ENCODE measurements at regions not wholly inside any gene's neighbourhood (a gene's known extent, or its start where the extent isn't known, plus 50 kb on each side); places are given as distances from the start of the nearest gene placed in this dataset.

DNA sequence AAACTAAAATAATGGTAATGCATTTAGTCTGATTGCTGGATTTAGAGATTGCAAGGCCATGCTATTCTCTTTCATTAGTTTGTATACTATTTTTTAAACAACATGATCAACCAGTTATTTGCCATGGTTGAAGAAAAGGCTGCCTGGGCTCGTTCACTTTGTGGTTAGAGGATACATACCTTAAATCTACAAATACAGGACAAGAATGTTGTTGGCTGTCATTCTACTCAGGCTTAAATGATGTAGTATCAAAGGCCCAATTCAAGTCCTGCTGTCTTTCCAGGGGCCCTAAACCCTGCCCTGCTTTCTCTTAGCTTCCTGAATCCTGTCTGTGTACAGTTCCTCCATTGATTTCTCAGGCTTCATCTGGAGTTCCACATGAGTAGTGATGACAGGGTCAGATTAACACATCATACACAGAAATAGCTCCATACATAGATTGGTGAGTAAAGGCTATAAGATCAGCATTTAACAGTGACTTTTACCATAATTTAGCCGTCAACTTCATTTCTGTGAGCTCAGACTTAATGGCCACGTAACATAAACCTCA, 114.9 kb upstream of the GPRIN3 start:
- DNase-seq (ENCODE audit: low read depth): no peak

DNA sequence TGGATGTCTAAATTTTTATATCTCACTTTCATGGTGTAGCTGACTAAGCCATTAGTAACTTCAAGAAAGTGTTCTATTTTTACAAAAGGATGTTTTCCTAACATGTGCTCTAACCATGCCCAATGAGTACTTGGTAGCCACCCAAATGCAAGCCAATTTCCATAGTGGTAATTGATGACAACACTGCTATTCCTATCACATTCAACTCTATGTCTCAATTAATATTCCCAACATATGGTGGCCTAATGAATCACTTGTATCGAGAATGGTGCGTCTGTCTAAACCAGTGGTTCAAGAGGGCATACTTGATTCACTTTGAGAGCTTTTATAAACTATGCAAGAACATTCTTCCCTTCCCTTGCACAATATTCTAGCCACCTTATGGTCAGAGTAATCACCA, 112.9 kb upstream of the GPRIN3 start:
- DNase-seq (ENCODE audit: low read depth): no peak

DNA sequence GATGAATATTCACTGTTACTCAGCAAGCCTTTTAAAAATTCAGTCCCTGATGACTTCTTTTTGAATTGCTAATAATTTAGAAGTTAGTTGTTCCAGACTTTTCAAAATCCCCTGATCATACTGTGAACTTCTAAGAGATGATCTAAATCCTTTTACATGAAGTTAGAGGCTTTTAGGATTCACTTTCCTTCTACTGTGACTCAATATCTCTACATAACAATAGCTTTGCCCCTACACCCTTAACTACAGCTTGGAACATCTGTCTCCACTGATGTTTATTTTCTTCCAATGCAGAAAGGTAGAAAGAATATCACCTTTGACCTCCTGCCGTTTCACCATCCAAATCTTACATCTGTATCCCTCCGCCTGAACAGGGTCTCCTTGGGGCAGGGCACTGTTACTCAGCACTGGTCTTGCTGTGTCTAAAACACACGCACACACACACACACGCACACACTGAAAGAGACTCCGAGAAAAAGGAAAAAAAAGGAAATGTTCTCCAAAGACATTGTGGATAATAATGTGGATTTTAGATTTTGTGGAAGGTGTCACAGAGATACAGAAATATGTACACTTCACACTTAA, 111.6 kb upstream of the GPRIN3 start:
- DNase-seq (ENCODE audit: low read depth): no peak

DNA sequence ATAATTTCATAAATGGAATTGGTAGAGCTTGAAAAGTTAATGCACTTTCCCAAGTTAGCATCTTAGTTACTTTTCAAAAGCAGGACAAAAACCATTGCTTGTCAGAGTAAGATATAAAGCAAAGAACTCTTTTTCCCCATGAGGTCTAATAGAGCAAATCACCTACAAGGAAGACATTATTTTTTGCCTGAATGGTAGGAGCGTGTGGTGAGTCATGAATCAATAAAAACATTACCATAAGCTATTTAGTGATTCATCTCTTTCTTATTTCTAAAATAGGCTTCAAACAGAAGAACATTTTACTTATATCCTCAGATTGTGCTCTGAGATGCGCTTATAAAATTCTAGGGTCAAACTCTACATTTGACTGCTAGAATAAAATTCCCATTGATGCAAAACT, 109.4 kb upstream of the GPRIN3 start:
- no peak for DNase-seq (ENCODE audit: low read depth)

DNA sequence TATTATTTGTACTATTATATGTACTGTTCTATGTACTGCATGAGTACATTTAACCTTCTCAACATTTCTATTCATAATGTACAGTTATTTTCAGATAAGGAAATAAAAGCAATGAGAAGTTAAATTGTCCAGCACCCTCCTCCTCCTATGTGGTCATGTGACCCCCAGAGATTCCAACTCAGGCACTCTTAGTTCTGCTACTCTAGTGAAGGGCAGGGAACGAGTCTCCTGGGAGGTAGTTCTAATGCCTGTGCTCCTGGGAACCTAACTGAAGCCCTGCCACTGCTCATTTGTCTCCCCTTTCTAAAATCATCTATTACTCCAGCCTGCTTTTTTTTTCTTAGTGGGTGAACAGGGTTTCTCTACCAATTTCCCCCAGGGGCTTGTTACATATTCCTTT, 105.9 kb upstream of the GPRIN3 start:
- no peak for DNase-seq (ENCODE audit: low read depth)

DNA sequence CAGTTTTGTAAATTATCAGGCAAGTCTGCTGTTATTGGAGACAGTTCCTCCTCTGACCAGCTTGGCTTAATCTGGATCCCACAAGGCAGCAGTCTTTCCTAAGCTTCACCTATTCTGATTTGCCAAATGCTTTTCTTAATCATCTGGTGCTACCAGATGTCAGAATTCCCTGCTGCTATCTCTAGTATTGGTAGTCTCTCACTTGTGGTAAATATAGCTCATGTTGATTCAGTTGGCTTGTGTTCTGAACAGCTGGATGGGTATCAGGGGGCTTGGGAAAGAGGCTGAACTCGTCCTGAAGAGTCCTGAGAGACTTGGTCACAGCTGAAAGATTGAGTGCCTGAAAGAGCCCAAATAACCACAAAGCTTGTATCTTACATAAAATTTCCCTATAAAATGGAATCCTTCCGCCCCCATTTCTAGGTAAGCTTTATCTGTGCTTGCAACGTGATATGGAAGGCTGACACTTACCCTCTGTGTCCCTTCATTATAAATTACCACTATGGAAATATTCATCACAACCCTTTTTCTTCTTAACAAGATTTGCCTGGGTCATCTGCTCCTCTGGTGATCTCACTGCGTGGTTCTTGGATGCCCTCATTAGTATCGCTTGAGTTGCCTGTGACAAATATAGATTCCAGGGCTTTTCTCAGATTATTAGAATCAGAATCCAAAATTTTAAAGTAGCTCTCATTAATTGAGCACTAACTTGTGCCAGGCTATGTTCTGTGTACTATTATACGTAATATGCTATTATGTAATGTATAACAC, 104.1 kb upstream of the GPRIN3 start:
- DNase-seq (ENCODE audit: low read depth): no peak

DNA sequence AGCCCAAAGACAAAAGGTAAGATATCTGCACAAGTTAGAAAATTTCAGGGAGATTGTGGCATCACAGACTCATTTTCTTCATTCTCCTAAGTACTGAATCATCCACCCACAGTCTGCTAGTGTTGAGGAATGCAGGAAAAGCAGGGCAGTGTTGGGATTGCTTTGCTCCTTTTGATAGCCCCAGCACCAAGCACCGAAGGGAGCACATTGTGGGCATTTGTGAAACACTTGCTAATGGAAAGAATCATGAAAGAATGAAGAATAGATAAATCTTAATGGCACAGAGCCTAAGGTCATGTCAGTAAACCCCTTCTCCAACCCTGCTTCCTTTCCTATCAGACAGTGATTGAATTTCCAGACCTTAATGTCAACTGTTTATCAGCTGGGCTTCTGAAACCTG, 103.1 kb upstream of the GPRIN3 start:
- no peak for DNase-seq (ENCODE audit: low read depth)

DNA sequence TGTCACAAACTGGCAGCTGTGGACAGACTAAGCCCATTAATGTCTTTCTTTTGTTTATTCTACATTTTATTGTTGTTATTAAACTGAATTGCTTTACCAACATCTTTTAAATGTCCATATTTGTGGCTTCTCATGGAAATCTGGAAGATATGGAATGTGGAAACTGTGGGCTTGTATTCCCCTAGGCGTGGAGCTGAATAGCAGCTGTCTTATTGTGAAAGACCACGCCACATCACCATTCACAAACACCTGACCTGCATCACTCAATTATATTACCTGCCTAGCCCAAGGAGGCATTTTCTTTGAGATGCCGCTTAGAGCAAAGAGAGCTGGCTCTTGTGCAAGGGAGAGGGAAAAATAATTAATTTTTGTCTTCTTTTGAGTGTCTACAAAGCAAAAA, 96.9 kb upstream of the GPRIN3 start:
- DNase-seq (ENCODE audit: low read depth): no peak

DNA sequence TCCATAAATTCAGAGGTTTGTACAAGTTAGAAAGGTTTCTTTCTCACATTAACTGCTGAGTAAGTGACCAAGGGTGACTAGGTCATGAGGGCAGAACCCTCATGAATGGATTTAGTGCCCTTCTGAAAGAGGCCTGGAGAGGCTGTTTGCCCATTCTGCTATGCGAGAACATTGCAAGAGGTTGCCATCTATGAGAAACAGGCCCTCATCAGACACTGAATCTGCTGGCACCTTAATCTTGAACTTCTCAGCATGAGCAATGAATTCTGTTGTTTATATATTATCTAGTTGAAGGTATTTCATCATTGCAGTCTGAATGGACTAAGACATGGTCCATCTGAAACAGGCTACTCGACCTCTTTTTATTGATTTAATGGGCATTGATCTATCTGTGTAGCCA, 96.2 kb upstream of the GPRIN3 start:
- DNase-seq (ENCODE audit: low read depth): no peak

DNA sequence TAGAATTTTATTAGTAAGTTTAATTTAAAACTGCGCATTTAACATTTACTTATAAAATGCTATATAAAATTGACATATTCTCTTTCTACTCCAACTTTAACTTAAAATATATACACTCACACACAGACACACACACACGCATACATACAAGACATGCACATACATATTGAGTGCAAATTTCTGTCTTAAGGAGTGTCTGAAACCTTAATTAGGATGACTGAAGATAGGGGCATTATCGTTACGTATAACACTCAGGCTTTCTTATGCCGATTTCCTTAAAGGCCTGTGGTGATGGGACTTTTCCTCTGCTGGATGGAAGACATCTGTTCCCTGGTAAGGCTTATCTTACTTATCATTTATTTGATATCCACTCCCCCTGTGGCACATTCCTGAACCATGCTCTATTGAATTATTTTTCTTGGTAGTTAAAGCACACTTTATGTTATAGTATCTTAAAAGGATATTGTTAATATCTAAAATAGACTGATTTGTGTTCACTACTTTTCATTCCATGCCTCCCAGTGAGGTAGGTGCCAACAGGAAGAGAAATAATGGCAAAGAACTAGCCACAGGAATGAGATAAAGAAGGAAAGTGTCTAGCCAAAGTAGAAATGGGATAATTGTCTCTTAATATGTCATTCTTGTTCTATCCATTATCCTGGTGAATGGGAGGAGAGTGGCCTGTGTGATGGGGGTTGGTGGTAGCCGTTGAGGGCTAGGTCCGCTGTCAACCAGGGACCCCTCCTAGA, 92.9 kb upstream of the GPRIN3 start:
- no peak for DNase-seq (ENCODE audit: low read depth)

DNA sequence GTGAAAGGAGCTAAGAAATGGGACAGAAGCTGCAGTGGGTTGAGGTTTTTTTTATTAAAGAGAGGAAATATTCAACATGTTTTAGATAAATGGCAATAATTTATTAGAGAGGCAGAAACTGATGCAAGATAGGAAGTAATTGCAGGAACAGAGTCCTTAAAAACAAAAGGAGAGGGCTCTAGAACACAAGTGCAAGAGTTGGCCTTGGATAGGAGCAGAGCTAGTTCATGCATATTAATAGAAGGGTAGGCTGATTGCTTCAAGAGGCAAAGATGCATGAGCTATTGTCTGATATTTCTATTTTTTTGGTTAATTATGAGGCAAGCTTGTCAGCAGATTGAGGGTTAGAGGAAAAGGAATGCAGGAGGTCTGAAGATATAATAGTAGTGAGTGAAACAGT, 91.0 kb upstream of the GPRIN3 start:
- no peak for DNase-seq (ENCODE audit: low read depth)

DNA sequence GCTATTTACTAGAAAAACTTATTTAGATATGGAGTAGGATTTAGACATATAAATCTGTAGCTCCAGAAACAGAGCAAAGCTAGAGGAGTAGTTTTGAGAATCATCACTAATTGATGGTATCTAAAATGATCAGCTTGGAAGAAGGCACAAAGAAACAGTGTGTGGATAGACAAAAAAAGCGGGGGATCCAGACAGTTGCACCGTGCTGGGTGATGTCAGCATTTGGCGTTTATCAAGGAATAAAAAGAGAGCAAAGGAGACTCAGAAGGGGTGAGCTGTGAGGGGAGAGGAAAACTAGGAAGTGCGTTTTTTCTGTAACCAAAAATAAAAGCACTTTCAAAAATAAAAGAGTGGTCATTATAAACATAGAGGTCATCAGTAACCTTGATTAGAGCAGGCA, 90.5 kb upstream of the GPRIN3 start:
- no peak for DNase-seq (ENCODE audit: low read depth)

DNA sequence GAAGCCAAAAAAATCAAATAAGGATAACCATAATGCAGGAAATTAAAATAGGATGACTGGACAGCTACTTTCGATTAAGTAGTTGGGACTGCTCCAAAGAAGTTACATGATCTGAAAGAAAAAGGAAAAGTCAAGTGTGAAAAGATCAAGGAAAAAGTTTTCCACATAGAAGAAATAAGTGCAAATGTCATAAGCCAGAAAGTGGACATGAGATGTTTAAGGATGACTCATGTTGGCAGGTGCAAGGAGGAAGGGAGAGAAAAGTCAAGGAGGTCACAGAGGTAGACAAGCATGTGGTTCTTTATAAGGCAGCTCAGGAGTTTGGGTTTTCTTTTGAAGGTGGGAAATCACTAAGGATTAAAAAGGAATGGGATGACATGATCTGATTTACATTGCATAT, 89.8 kb upstream of the GPRIN3 start:
- no peak for DNase-seq (ENCODE audit: low read depth)

DNA sequence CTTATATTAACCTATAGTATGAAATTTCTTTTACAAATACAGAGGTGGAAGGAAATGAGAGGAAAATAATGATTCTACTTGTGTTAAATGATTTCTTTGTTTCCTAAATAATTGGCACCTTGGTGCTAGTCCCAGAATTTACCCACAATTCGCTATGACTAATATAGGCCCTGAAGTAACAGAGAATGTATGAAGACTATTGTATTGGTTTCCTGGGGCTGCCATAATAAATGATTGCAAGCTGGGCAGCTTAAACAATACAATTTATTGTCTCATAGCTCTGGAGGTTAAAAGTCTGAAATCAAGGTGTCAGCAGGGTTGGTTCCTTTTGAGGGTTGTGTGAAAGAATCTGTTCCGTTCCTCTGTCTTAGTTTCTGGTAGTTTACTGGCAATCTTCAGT, 74.8 kb upstream of the GPRIN3 start:
- DNase-seq (ENCODE audit: low read depth): no peak

DNA sequence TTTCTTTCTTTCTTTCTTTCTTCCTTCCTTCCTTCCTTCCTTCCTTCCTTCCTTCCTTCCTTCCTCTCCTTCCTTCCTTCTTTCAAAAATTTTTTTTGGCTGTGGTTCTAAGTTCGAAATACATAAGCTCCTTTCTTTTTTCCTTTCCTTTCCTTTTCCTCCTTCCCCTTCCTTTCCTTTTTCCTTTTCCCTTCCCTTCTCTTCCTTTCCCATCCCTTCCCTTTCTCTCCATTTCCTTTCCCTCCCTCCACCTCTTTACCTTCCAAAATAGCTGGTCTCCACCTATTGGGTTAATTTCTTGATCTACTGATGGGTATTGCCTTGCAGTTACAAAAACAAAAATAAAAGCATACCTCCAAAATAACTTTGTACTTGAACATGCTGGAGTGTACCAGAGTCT, 73.4 kb upstream of the GPRIN3 start:
- DNase-seq (ENCODE audit: low read depth): no peak

DNA sequence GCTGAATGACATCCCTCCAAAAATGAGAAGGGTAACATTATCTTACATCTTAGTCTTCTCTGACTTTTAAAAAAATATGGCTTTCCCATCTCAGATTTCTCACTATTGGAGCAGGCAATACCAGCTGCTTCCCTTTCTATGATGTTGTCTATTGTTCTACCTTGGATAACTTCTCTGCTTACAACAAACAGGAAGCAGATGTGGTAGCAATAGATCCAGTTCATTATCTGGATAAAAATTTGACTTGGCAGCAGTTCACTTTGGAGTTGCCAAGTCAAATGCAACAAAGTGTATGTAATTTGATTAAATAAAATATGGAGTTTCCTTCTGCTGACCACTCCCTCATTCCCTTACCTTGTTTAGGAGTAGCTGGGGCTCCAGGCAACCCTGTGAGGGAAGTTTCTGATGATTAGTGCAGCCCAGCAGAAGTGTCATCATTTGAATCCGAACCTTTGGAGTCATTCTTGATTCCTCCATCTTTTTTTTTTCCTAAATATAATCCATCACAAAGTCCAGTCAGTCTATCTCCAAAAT, 72.0 kb upstream of the GPRIN3 start:
- no peak for DNase-seq (ENCODE audit: low read depth)

DNA sequence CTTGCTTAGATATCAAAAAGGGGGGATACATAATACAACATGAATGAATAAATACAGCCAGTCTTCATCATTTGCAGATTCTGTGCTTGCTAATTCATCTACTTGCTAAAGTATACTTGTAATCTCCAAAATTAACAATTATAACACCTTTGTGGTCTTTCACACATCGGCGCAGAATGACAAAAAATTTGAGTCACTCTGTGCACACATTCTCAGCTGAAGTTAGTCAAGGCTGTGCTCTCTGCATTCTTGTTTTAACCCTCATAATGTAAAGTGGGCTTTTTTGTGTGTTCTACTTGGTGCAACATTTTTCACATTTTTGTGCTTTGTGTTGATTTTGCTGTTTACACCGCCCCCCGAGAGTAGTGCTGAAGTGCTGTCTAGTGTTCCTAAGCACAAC, 65.8 kb upstream of the GPRIN3 start:
- DNase-seq (ENCODE audit: low read depth): no peak

DNA sequence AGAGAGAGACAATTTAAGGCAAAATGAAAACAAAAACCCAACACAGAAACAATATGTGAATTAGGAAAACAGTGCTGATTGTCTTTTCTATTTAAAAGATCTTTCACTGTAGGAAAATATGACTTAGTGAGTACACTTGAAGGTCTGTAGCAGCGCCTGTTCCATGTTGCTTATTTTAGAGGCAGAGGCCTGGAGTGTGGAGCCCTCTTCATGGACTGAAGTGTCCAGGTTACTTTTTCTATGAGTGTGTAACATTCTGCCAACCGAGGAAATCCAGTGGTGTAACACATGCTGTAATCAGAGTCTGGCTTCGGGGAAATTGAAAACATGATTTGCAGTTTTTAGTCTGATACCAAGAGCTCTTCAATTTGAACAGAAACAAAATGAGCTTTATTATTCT, 64.0 kb upstream of the GPRIN3 start:
- DNase-seq (ENCODE audit: low read depth): no peak

DNA sequence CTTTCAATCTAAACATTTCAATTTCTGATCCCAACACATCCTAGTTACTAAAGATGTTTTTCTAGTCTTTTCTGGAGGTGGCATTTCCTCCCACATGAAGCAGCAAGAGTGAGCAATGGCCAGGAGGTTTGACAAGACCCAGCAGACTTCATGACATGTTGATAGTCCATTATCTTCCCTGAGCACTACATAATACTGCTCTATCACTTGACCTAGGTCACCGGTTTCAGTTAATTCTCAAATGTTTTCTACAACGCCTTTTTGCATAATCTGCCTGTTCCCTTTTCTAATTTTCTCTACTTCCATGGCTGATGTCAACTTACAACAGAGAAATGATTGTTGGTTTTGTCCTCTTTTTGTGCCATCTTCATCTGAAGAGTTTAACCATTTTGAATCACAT, 62.0 kb upstream of the GPRIN3 start:
- no peak for DNase-seq (ENCODE audit: low read depth)

DNA sequence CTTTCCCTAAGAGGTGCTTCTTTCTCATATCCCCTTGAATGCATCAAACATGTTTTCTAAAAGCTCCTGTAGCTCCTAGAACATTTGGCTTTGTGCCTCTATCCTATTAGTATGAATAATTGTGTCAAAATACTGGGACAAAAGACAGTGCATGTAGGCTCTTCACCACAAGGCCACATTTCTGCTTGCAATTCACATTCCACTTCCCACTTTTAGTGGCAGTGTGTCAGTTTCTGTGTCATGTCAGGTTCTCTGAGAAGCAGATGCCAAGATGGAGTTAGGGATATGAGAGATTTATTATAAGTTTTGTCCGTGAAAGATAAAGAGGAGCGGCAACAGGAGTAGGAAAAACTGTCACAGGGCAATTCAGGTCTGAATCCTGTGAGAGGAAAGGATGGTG, 61.3 kb upstream of the GPRIN3 start:
- no peak for DNase-seq (ENCODE audit: low read depth)

DNA sequence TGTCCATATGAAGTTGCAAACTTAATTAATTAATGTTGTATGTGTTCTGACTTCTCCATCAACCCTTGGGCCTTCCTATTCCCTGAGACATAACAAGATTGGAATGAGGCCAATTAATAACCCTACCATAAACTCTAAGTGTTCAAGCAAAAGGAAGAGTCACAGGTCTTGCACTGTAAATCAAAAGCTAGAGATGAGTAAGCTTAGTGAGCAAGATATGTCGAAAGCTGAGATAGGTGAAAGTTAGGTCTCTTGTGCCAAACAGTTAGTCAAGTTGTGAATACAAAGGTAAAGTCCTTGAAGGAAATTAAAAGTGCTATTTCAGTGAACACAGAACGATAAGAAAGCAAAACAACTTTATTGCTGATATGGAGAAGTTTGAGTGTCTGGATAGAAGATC, 58.2 kb upstream of the GPRIN3 start:
- DNase-seq (ENCODE audit: low read depth): no peak

DNA sequence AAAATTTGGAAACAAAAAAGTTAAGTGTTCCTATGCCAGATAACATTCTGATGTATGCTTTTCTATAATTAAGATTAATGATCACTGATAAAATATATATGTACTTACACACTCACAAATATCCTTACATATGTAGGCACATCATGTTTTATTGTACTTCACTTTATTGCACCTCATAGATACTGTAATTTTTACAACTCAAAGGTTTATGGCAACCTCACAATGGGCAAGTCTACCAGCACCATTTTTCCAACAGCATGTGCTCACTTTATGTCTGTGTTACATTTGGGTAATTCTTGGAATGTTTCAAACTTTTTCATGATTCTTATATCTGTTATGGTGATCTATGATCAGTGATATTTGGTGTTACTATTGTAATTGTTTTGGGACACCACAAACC, 57.8 kb upstream of the GPRIN3 start:
- no peak for DNase-seq (ENCODE audit: low read depth)

DNA sequence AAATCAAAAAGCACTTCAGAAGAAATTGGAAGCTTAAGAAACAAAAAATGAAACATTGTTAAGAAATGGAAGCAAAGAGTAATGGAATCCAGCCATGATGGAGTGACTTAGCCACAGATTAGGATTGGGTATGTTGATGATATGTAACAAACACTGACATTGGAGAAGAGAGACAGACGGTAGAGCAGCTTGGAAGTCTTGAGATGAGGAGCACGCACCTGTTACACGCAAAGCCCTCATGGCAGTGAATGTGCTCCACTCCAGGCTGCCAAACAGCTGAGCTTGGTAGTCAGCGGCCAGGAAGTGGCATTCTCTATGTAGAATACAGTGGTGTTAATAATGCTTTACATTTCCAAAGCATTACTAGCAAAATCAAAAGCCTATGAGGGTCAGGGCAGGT, 56.9 kb upstream of the GPRIN3 start:
- DNase-seq (ENCODE audit: low read depth): no peak

Measured in activated T-cell treated with anti-CD3 and anti-CD28 coated beads for 48 hours (primary cell).